IMR-90 (cell line): ENCODE measurements at regions not wholly inside any gene's neighbourhood (a gene's known extent, or its start where the extent isn't known, plus 50 kb on each side); places are given as distances from the start of the nearest gene placed in this dataset.

Source experiments
- ATAC-seq: fragments of 200-7000 bp; cut with Tn5 transposase; 2 replicates; pipeline ENCODE4 v1.9.1; 2020; ENCODE audit warnings: low read depth, mild to moderate bottlenecking, moderate library complexity
- BruUV-seq: library from RNA; stranded (reverse); fragments of 400-500 nt; replicated peaks from 2 replicates; lab custom pipeline; 2021; lab: Mats Ljungman, UMichigan
- CTCF ChIA-PET: fragments of 300-600 bp; formaldehyde crosslinking; extraction: SDS; loops from one replicate; lab custom pipeline; 2021; ENCODE audit warnings: antibody characterized with exemption; lab: Yijun Ruan, JAX
- POLR2A ChIA-PET: fragments of 300-600 bp; sonication (Branson Sonifier 250); formaldehyde crosslinking; loops from one replicate; lab custom pipeline; 2022; ENCODE audit warnings: antibody characterized with exemption; ENCODE audit not compliant: unreplicated experiment; lab: Charles Lee
- DNase-seq: peaks from one replicate; pipeline ENCODE4 v3.0.0; 2013
- H2AFZ ChIP-seq: replicated peaks from 2 replicates; pipeline ENCODE3; 2013; ENCODE audit warnings: low read length, mild to moderate bottlenecking; ENCODE audit not compliant: poor library complexity
- H2AK5ac ChIP-seq: 2 replicates; pipeline ENCODE4 v1.6.1; 2013; ENCODE audit warnings: low read depth, low read length, inconsistent platforms
- H2AK9ac ChIP-seq: replicated peaks from 2 replicates; pipeline ENCODE3; 2013; ENCODE audit warnings: mild to moderate bottlenecking, low read depth, low read length, moderate library complexity; ENCODE audit not compliant: poor library complexity
- H2BK120ac ChIP-seq: 2 replicates; pipeline ENCODE4 v1.6.1; 2013; ENCODE audit warnings: low read depth, low read length, inconsistent platforms
- H2BK15ac ChIP-seq: 3 replicates; pipeline ENCODE4 v1.6.1; 2013; ENCODE audit warnings: low read depth, low read length, inconsistent platforms
- H2BK20ac ChIP-seq: 2 replicates; pipeline ENCODE4 v1.6.1; 2013; ENCODE audit warnings: low read depth, mild to moderate bottlenecking, inconsistent platforms, low read length, moderate library complexity
- H2BK5ac ChIP-seq: 2 replicates; pipeline ENCODE4 v1.6.1; 2013; ENCODE audit warnings: mild to moderate bottlenecking, low read depth, low read length, inconsistent platforms; ENCODE audit not compliant: poor library complexity, severe bottlenecking
- H3K14ac ChIP-seq: replicated peaks from 2 replicates; pipeline ENCODE4 v1.6.1; 2013; ENCODE audit warnings: low read depth, low read length, inconsistent platforms
- H3K18ac ChIP-seq: 2 replicates; pipeline ENCODE4 v1.6.1; 2013; ENCODE audit warnings: low read depth, low read length, control low read depth
- H3K23ac ChIP-seq: 2 replicates; pipeline ENCODE4 v1.6.1; 2013; ENCODE audit warnings: low read depth, low read length, inconsistent platforms
- H3K27ac ChIP-seq: 2 replicates; pipeline ENCODE4 v1.5.1; 2013; ENCODE audit warnings: mild to moderate bottlenecking, control low read depth, low read length; ENCODE audit not compliant: insufficient read depth
- H3K27me3 ChIP-seq: 2 replicates; pipeline ENCODE4 v1.6.1; 2013; ENCODE audit warnings: low read length; ENCODE audit not compliant: control insufficient read depth, insufficient read depth
- H3K36me3 ChIP-seq: 2 replicates; pipeline ENCODE4 v1.6.1; 2013; ENCODE audit warnings: low read length, mixed read lengths; ENCODE audit not compliant: control insufficient read depth, insufficient read depth
- H3K4ac ChIP-seq: 2 replicates; pipeline ENCODE4 v1.6.1; 2013; ENCODE audit warnings: low read depth, low read length, inconsistent platforms
- H3K4me1 ChIP-seq: 2 replicates; pipeline ENCODE4 v1.6.1; 2013; ENCODE audit warnings: low read length, mixed read lengths; ENCODE audit not compliant: control insufficient read depth, insufficient read depth
- H3K4me2 ChIP-seq: 2 replicates; pipeline ENCODE4 v1.6.1; 2013; ENCODE audit warnings: low read depth, mild to moderate bottlenecking, control low read depth, low read length, moderate library complexity
- H3K4me3 ChIP-seq: 2 replicates; pipeline ENCODE4 v1.5.1; 2013; ENCODE audit warnings: low read depth, mild to moderate bottlenecking, control low read depth, low read length, moderate library complexity; ENCODE audit not compliant: insufficient read depth
- H3K56ac ChIP-seq: 2 replicates; pipeline ENCODE4 v1.6.1; 2013; ENCODE audit warnings: low read length, inconsistent platforms; ENCODE audit not compliant: insufficient read depth; ENCODE audit errors: extremely low read depth
- H3K79me1 ChIP-seq, 2 experiments: 2 replicates each; pipeline ENCODE4 v1.6.1; 2013; ENCODE audit warnings: low read length in 2 of 2, inconsistent platforms in 1 of 2, low read depth in 1 of 2
- H3K9ac ChIP-seq: 2 replicates; pipeline ENCODE4 v1.6.1; 2013; ENCODE audit warnings: low read depth, low read length, control low read depth
- H3K9me1 ChIP-seq: 2 replicates; pipeline ENCODE4 v1.6.1; 2013; ENCODE audit warnings: low read length, inconsistent platforms; ENCODE audit not compliant: insufficient read depth
- H3K9me3 ChIP-seq: 2 replicates; pipeline ENCODE4 v1.6.1; 2013; ENCODE audit warnings: low read length; ENCODE audit not compliant: control insufficient read depth, insufficient read depth
- H4K20me1 ChIP-seq: 2 replicates; pipeline ENCODE4 v1.6.1; 2013; ENCODE audit warnings: low read length, inconsistent platforms; ENCODE audit not compliant: insufficient read depth
- H4K5ac ChIP-seq: 2 replicates; pipeline ENCODE4 v1.6.1; 2013; ENCODE audit warnings: mild to moderate bottlenecking, low read depth, low read length, control low read depth
- H4K8ac ChIP-seq, 2 experiments: 2 replicates each; pipeline ENCODE4 v1.6.1; 2013; ENCODE audit warnings: low read depth in 2 of 2, low read length in 2 of 2, control low read depth in 1 of 2, inconsistent platforms in 1 of 2
- H4K91ac ChIP-seq: 2 replicates; pipeline ENCODE4 v1.6.1; 2013; ENCODE audit warnings: low read depth, low read length, inconsistent platforms; ENCODE audit not compliant: insufficient read depth
- BHLHE40 ChIP-seq: fragments of 150-350 bp; IDR thresholded peaks from 2 replicates; pipeline ENCODE4 v1.6.1; 2016; ENCODE audit warnings: mild to moderate bottlenecking, low read depth, low read length
- CEBPB ChIP-seq: IDR thresholded peaks from 2 replicates; pipeline ENCODE4 v1.6.1; 2012; ENCODE audit warnings: low read depth, low read length, improper control_type of control experiment
- CHD1 ChIP-seq: IDR thresholded peaks from 2 replicates; pipeline ENCODE4 v1.6.1; 2012; ENCODE audit warnings: low read depth, low read length, improper control_type of control experiment
- CTCF ChIP-seq: conservative IDR thresholded peaks from 2 replicates; pipeline ENCODE4 v1.5.1; 2012; ENCODE audit warnings: mild to moderate bottlenecking, low read depth, low read length, improper control_type of control experiment
- ELK1 ChIP-seq: fragments of 150-350 bp; IDR thresholded peaks from 2 replicates; pipeline ENCODE4 v1.6.1; 2016; ENCODE audit warnings: low read depth, mild to moderate bottlenecking, low read length, moderate library complexity, borderline replicate concordance
- FOS ChIP-seq: fragments of 150-350 bp; IDR thresholded peaks from 2 replicates; pipeline ENCODE4 v1.6.1; 2016; ENCODE audit warnings: low read depth, low read length
- MAFK ChIP-seq: IDR thresholded peaks from 2 replicates; pipeline ENCODE4 v1.6.1; 2012; ENCODE audit warnings: low read depth, low read length, improper control_type of control experiment
- MAZ ChIP-seq: IDR thresholded peaks from 2 replicates; pipeline ENCODE4 v1.6.1; 2012; ENCODE audit warnings: low read depth, mild to moderate bottlenecking, low read length, improper control_type of control experiment, moderate library complexity, borderline replicate concordance
- MXI1 ChIP-seq: IDR thresholded peaks from 2 replicates; pipeline ENCODE4 v1.6.1; 2012; ENCODE audit warnings: low read depth, mild to moderate bottlenecking, low read length, moderate library complexity, borderline replicate concordance
- NFE2L2 ChIP-seq: fragments of 150-350 bp; IDR thresholded peaks from 2 replicates; pipeline ENCODE4 v1.6.1; 2016; ENCODE audit warnings: low read depth, mild to moderate bottlenecking, low read length
- POLR2A ChIP-seq: IDR thresholded peaks from 2 replicates; pipeline ENCODE4 v1.6.1; 2012; ENCODE audit warnings: mild to moderate bottlenecking, low read depth, low read length
- RAD21 ChIP-seq: IDR thresholded peaks from 2 replicates; pipeline ENCODE4 v1.6.1; 2012; ENCODE audit warnings: low read length, improper control_type of control experiment
- RCOR1 ChIP-seq: IDR thresholded peaks from 2 replicates; pipeline ENCODE4 v1.6.1; 2012; ENCODE audit warnings: mild to moderate bottlenecking, low read length, improper control_type of control experiment; ENCODE audit not compliant: insufficient replicate concordance
- RFX5 ChIP-seq: IDR thresholded peaks from 2 replicates; pipeline ENCODE4 v1.8.0; 2012; ENCODE audit warnings: low read depth, mild to moderate bottlenecking, low read length, moderate library complexity
- SMC3 ChIP-seq: fragments of 150-350 bp; IDR thresholded peaks from 2 replicates; pipeline ENCODE4 v1.6.1; 2016; ENCODE audit warnings: low read depth, mild to moderate bottlenecking, antibody characterized with exemption, low read length, moderate library complexity
- USF2 ChIP-seq: fragments of 150-350 bp; IDR thresholded peaks from 2 replicates; pipeline ENCODE4 v1.6.1; 2017; ENCODE audit warnings: mild to moderate bottlenecking, antibody characterized with exemption, low read length, low read depth
- dilution Hi-C: fragments of 300-500 bp; cut with HindIII; formaldehyde crosslinking; loops from one replicate; pipeline ENCODE4 v1.14.3; 2018; ENCODE audit warnings: low sequenced_read_pairs; ENCODE audit not compliant: unreplicated experiment
- in situ Hi-C: fragments of 300-500 bp; cut with MboI; formaldehyde crosslinking; loops from 3 replicates; pipeline ENCODE4 v1.14.3; 2019; ENCODE audit warnings: low sequenced_read_pairs, inconsistent platforms, mixed read lengths
- intact Hi-C: fragments of 100-400 bp; cut with micrococcal nuclease; formaldehyde crosslinking; loops from 2 replicates; pipeline ENCODE4 v1.10.0; 2022

GRCh38 chr11:21820176-21820575 lies 372.7 kb upstream of the ANO5 start:
- no peaks in the 10 kb centered on the region for H3K79me1 ChIP-seq
- H2AK5ac ChIP-seq = no peak overlapping the region
- in situ Hi-C loops = no loop called here
- POLR2A ChIA-PET = no interaction called here
- H2BK120ac ChIP-seq = no peak overlapping the region
- CTCF ChIA-PET = no interaction called here
- ATAC-seq (no peak), DNase-seq (no peak)
- no peaks in the 10 kb centered on the region for H4K20me1 ChIP-seq
- no peak overlapping the region for H4K91ac ChIP-seq
- H3K18ac ChIP-seq = no peak overlapping the region
- H3K27ac ChIP-seq = no peak overlapping the region
- no TSS peak for BruUV-seq
- intact Hi-C loops = no loop called here
- H4K8ac ChIP-seq = no peak overlapping the region
- H3K9me1 ChIP-seq = no peaks in the 10 kb centered on the region
- H2BK15ac ChIP-seq = no peak overlapping the region
- no peak overlapping the region for H3K9ac ChIP-seq
- H3K4me3 ChIP-seq = no peak overlapping the region
- H3K9me3 ChIP-seq = peaks cover 7% of the 10 kb centered on the region; the same call in 1 of the 2 replicates
- no peaks in the 10 kb centered on the region for H3K4me1 ChIP-seq
- H2BK20ac ChIP-seq = no peak overlapping the region
- no peak overlapping the region for H2AFZ ChIP-seq
- no peak overlapping the region for H3K14ac ChIP-seq
- no peak overlapping the region for H3K4me2 ChIP-seq
- dilution Hi-C loops = no loop called here
- H4K5ac ChIP-seq = no peak overlapping the region
- TF ChIP-seq RAD21 (no peak), CEBPB (no peak), ELK1 (no peak), MAZ (no peak), FOS (no peak), CHD1 (no peak), SMC3 (no peak), USF2 (no peak), MXI1 (no peak), RCOR1 (no peak), POLR2A (no peak), CTCF (no peak), BHLHE40 (no peak), NFE2L2 (no peak), MAFK (no peak), RFX5 (no peak)
- H2AK9ac ChIP-seq = no peak overlapping the region
- H3K27me3 ChIP-seq = no peaks in the 10 kb centered on the region
- H3K4ac ChIP-seq = no peak overlapping the region
- no peak overlapping the region for H2BK5ac ChIP-seq
- H3K36me3 ChIP-seq = no peaks in the 10 kb centered on the region
- H3K23ac ChIP-seq = no peak overlapping the region
- no peak overlapping the region for H3K56ac ChIP-seq
